A673 (cell line): ENCODE measurements at regions not wholly inside any gene's neighbourhood (a gene's known extent, or its start where the extent isn't known, plus 50 kb on each side); places are given as distances from the start of the nearest gene placed in this dataset.

Source experiments
- EZH2 ChIP-seq: fragments of 200-600 bp; sonication (generic); IDR thresholded peaks from 2 replicates; pipeline ENCODE4 v1.6.1; 2017; ENCODE audit warnings: borderline replicate concordance, low read depth, mild to moderate bottlenecking, mixed read lengths, antibody characterized with exemption, low read length; ENCODE audit not compliant: poor library complexity, severe bottlenecking
- TF ChIP-seq, protein P1 (sequence below): fragments of 300-800, 200-600 bp; sonication (generic); conservative IDR thresholded peaks from 2 replicates; pipeline ENCODE4 v1.5.1; 2017; ENCODE audit warnings: low read depth, mild to moderate bottlenecking, antibody characterized with exemption, low read length, moderate library complexity, mixed read lengths

DNA sequence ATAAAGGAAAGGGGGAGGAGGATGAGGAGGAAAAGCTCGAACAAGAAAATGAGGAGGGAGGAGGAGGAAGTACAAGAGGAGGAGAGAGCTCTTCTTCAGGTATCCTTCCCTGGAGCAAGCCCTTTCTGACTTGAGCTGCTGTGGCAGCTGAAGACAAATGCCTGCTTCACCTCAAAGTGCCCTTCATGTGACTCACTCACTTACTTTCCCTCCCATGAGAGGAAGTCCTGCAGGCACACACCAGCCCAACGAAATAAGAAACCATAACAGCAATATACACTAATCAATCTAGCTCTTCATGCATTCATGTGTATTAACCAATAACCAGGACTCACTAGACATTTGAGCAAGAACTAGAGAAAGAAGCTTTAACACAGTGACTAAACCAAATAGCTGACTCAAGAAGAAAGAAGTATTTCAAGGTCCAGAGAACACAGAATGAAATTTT, 251.9 kb downstream of the IGSF11 start:
- TF ChIP-seq, protein P1, sequence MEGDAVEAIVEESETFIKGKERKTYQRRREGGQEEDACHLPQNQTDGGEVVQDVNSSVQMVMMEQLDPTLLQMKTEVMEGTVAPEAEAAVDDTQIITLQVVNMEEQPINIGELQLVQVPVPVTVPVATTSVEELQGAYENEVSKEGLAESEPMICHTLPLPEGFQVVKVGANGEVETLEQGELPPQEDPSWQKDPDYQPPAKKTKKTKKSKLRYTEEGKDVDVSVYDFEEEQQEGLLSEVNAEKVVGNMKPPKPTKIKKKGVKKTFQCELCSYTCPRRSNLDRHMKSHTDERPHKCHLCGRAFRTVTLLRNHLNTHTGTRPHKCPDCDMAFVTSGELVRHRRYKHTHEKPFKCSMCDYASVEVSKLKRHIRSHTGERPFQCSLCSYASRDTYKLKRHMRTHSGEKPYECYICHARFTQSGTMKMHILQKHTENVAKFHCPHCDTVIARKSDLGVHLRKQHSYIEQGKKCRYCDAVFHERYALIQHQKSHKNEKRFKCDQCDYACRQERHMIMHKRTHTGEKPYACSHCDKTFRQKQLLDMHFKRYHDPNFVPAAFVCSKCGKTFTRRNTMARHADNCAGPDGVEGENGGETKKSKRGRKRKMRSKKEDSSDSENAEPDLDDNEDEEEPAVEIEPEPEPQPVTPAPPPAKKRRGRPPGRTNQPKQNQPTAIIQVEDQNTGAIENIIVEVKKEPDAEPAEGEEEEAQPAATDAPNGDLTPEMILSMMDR = no peak
- no peak for TF ChIP-seq EZH2
